WTC11 (cell line): ENCODE measurements at regions not wholly inside any gene's neighbourhood (a gene's known extent, or its start where the extent isn't known, plus 50 kb on each side); places are given as distances from the start of the nearest gene placed in this dataset.

Experiments used
- ATAC-seq: fragments of 200-7000 bp; cut with Tn5 transposase; 2 replicates; pipeline ENCODE4 v1.10.0; 2021; ENCODE audit warnings: mild to moderate bottlenecking, moderate library complexity
- CTCF ChIA-PET: fragments of 300-600 bp; sonication (Branson Sonifier 250); formaldehyde crosslinking; loops from one replicate; lab custom pipeline; 2021; ENCODE audit warnings: antibody characterized with exemption; lab: Charles Lee
- POLR2A ChIA-PET: fragments of 350-600 bp; sonication (Branson Sonifier 250); formaldehyde crosslinking; loops from one replicate; lab custom pipeline; 2021; ENCODE audit warnings: antibody characterized with exemption; lab: Charles Lee
- DNase-seq: peaks from one replicate; pipeline ENCODE4 v3.0.0; 2021; ENCODE audit warnings: low spot score
- H3K27ac Mint-ChIP-seq: 2 replicates; pipeline ENCODE4 v1.8.0; 2021; ENCODE audit warnings: mixed read lengths
- H3K27me3 Mint-ChIP-seq: 2 replicates; pipeline ENCODE4 v1.8.0; 2021; ENCODE audit warnings: low read depth, mild to moderate bottlenecking, moderate library complexity, mixed read lengths
- H3K36me3 Mint-ChIP-seq: 2 replicates; pipeline ENCODE4 v1.8.0; 2021; ENCODE audit warnings: mixed read lengths
- H3K4me1 Mint-ChIP-seq: 2 replicates; pipeline ENCODE4 v1.8.0; 2022; ENCODE audit warnings: mixed read lengths
- H3K4me3 Mint-ChIP-seq: 2 replicates; pipeline ENCODE4 v1.8.0; 2021; ENCODE audit warnings: mild to moderate bottlenecking, moderate library complexity, mixed read lengths
- H3K9me3 Mint-ChIP-seq: 2 replicates; pipeline ENCODE4 v1.8.0; 2021; ENCODE audit warnings: mixed read lengths
- CREM ChIP-seq: sonication (generic); formaldehyde crosslinking; IDR thresholded peaks from 2 replicates; pipeline ENCODE4 v1.8.1; 2022; ENCODE audit warnings: mild to moderate bottlenecking, missing genetic modification reagents, moderate library complexity
- EMX1 ChIP-seq: fragments of 250-450 bp; sonication (Bioruptor Pico); IDR thresholded peaks from 2 replicates; pipeline ENCODE4 v1.8.0; 2021; ENCODE audit warnings: mild to moderate bottlenecking
- HMGA2 ChIP-seq: fragments of 250-450 bp; sonication (Bioruptor Pico); IDR thresholded peaks from 2 replicates; pipeline ENCODE4 v1.4.0; 2021; ENCODE audit warnings: mild to moderate bottlenecking, moderate library complexity
- MXD4 ChIP-seq: fragments of 250-450 bp; sonication (Bioruptor Pico); IDR thresholded peaks from 2 replicates; pipeline ENCODE4 v1.8.0; 2021; ENCODE audit warnings: mild to moderate bottlenecking, moderate library complexity, borderline replicate concordance
- ZNF121 ChIP-seq: sonication (generic); formaldehyde crosslinking; IDR thresholded peaks from 2 replicates; pipeline ENCODE4 v1.8.0; 2023; ENCODE audit warnings: missing genetic modification reagents
- ZNF423 ChIP-seq: fragments of 250-450 bp; sonication (Bioruptor Pico); IDR thresholded peaks from 2 replicates; pipeline ENCODE4 v2.1.2; 2022; ENCODE audit warnings: mild to moderate bottlenecking, moderate library complexity
- TF ChIP-seq, protein P1 (sequence below): sonication (generic); formaldehyde crosslinking; IDR thresholded peaks from 2 replicates; pipeline ENCODE4 v1.8.0; 2023; ENCODE audit warnings: missing genetic modification reagents
- TF ChIP-seq, protein P2 (sequence below): sonication (generic); formaldehyde crosslinking; IDR thresholded peaks from 2 replicates; pipeline ENCODE4 v1.8.1; 2023; ENCODE audit warnings: mild to moderate bottlenecking, missing genetic modification reagents
- TF ChIP-seq, protein P3 (sequence below): fragments of 250-450 bp; sonication (Bioruptor Pico); IDR thresholded peaks from 2 replicates; pipeline ENCODE4 v1.9.0; 2021; ENCODE audit warnings: mild to moderate bottlenecking
- TF ChIP-seq, protein P4 (sequence below): sonication (generic); formaldehyde crosslinking; IDR thresholded peaks from 2 replicates; pipeline ENCODE4 v1.8.1; 2022; ENCODE audit warnings: mild to moderate bottlenecking, moderate library complexity, missing genetic modification reagents
- TF ChIP-seq, protein P5 (sequence below): fragments of 250-450 bp; sonication (Bioruptor Pico); IDR thresholded peaks from 2 replicates; pipeline ENCODE4 v1.9.0; 2021; ENCODE audit warnings: mild to moderate bottlenecking
- TF ChIP-seq, protein P6 (sequence below): sonication (generic); formaldehyde crosslinking; IDR thresholded peaks from 2 replicates; pipeline ENCODE4 v1.8.0; 2023; ENCODE audit warnings: mild to moderate bottlenecking, missing genetic modification reagents
- TF ChIP-seq, protein P7 (sequence below): sonication (generic); formaldehyde crosslinking; IDR thresholded peaks from 2 replicates; pipeline ENCODE4 v1.8.1; 2022; ENCODE audit warnings: missing genetic modification reagents, borderline replicate concordance
- TF ChIP-seq, protein P8 (sequence below): sonication (generic); formaldehyde crosslinking; IDR thresholded peaks from 2 replicates; pipeline ENCODE4 v1.8.1; 2023; ENCODE audit warnings: mild to moderate bottlenecking, missing genetic modification reagents, moderate library complexity
- TF ChIP-seq, protein P9 (sequence below): sonication (generic); formaldehyde crosslinking; IDR thresholded peaks from 2 replicates; pipeline ENCODE4 v1.8.1; 2022; ENCODE audit warnings: mild to moderate bottlenecking, missing genetic modification reagents, moderate library complexity, borderline replicate concordance

DNA sequence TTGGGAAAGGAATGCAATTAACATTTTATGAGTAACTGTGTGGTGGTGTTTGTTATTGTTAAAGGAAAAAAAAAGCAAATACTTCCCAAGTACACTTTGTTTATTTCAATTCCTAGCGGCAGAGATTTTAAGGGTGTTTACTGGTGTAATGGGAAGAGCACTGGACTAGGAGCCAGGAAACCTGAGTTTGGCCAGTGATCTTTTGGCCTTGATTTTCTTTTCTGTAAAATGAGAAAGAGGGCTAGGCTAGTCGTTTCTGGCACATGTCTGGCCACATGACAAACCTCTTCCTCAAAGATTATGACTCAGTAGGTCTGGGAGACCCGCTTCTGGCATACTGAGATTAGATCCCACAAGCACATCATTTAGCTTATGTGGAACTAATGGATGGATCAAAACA is 428.1 kb upstream of the NOX3 start (continued):
- TF ChIP-seq, protein P1, sequence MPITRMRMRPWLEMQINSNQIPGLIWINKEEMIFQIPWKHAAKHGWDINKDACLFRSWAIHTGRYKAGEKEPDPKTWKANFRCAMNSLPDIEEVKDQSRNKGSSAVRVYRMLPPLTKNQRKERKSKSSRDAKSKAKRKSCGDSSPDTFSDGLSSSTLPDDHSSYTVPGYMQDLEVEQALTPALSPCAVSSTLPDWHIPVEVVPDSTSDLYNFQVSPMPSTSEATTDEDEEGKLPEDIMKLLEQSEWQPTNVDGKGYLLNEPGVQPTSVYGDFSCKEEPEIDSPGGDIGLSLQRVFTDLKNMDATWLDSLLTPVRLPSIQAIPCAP = no peak
- TF ChIP-seq, protein P2, sequence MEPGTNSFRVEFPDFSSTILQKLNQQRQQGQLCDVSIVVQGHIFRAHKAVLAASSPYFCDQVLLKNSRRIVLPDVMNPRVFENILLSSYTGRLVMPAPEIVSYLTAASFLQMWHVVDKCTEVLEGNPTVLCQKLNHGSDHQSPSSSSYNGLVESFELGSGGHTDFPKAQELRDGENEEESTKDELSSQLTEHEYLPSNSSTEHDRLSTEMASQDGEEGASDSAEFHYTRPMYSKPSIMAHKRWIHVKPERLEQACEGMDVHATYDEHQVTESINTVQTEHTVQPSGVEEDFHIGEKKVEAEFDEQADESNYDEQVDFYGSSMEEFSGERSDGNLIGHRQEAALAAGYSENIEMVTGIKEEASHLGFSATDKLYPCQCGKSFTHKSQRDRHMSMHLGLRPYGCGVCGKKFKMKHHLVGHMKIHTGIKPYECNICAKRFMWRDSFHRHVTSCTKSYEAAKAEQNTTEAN (CRISPR knock-in tag) = no peak
- no peak for TF ChIP-seq CREM
- TF ChIP-seq, protein P3, sequence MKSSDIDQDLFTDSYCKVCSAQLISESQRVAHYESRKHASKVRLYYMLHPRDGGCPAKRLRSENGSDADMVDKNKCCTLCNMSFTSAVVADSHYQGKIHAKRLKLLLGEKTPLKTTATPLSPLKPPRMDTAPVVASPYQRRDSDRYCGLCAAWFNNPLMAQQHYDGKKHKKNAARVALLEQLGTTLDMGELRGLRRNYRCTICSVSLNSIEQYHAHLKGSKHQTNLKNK (CRISPR knock-in tag) = no peak
- TF ChIP-seq, protein P4, sequence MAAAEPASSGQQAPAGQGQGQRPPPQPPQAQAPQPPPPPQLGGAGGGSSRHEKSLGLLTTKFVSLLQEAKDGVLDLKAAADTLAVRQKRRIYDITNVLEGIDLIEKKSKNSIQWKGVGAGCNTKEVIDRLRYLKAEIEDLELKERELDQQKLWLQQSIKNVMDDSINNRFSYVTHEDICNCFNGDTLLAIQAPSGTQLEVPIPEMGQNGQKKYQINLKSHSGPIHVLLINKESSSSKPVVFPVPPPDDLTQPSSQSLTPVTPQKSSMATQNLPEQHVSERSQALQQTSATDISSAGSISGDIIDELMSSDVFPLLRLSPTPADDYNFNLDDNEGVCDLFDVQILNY = no peak

DNA sequence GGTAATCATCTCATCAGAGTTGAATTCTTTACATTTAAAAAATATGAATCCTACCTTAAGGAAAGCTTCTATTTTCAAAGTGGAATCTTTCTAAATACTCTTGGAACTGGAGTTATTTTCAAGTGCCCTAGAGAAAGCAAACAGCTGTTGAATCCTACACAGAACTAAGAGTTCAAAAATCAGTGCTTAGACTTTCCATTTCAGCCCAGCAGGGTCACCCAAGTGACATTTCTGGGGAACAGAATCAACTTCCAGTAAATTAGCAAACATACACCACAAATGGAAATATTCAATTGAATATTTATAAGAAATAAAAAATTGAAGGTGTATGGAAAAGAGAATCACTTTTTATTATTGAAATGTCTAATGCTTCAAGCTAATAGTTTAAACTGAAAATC is 427.7 kb upstream of the NOX3 start:
- no peaks in the 10 kb centered on the region for H3K27me3 Mint-ChIP-seq
- DNase-seq (no peak), ATAC-seq (no peak)
- no peak overlapping the region for H3K27ac Mint-ChIP-seq
- H3K4me1 Mint-ChIP-seq = peaks cover 33% of the 10 kb centered on the region
- ChIA-PET POLR2A (no interaction called here), CTCF (no interaction called here)
- H3K9me3 Mint-ChIP-seq = no peaks in the 10 kb centered on the region
- TF ChIP-seq, protein P5, sequence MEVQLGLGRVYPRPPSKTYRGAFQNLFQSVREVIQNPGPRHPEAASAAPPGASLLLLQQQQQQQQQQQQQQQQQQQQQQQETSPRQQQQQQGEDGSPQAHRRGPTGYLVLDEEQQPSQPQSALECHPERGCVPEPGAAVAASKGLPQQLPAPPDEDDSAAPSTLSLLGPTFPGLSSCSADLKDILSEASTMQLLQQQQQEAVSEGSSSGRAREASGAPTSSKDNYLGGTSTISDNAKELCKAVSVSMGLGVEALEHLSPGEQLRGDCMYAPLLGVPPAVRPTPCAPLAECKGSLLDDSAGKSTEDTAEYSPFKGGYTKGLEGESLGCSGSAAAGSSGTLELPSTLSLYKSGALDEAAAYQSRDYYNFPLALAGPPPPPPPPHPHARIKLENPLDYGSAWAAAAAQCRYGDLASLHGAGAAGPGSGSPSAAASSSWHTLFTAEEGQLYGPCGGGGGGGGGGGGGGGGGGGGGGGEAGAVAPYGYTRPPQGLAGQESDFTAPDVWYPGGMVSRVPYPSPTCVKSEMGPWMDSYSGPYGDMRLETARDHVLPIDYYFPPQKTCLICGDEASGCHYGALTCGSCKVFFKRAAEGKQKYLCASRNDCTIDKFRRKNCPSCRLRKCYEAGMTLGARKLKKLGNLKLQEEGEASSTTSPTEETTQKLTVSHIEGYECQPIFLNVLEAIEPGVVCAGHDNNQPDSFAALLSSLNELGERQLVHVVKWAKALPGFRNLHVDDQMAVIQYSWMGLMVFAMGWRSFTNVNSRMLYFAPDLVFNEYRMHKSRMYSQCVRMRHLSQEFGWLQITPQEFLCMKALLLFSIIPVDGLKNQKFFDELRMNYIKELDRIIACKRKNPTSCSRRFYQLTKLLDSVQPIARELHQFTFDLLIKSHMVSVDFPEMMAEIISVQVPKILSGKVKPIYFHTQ (CRISPR knock-in tag) = no peak
- TF ChIP-seq ZNF423 (CRISPR knock-in tag) = no peak
- TF ChIP-seq, protein P6, sequence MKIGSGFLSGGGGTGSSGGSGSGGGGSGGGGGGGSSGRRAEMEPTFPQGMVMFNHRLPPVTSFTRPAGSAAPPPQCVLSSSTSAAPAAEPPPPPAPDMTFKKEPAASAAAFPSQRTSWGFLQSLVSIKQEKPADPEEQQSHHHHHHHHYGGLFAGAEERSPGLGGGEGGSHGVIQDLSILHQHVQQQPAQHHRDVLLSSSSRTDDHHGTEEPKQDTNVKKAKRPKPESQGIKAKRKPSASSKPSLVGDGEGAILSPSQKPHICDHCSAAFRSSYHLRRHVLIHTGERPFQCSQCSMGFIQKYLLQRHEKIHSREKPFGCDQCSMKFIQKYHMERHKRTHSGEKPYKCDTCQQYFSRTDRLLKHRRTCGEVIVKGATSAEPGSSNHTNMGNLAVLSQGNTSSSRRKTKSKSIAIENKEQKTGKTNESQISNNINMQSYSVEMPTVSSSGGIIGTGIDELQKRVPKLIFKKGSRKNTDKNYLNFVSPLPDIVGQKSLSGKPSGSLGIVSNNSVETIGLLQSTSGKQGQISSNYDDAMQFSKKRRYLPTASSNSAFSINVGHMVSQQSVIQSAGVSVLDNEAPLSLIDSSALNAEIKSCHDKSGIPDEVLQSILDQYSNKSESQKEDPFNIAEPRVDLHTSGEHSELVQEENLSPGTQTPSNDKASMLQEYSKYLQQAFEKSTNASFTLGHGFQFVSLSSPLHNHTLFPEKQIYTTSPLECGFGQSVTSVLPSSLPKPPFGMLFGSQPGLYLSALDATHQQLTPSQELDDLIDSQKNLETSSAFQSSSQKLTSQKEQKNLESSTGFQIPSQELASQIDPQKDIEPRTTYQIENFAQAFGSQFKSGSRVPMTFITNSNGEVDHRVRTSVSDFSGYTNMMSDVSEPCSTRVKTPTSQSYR (CRISPR knock-in tag) = no peak
- TF ChIP-seq ZNF121 (CRISPR knock-in tag) = no peak
- no peak for TF ChIP-seq HMGA2 (CRISPR knock-in tag)
- no peak for TF ChIP-seq MXD4
- TF ChIP-seq, protein P7, sequence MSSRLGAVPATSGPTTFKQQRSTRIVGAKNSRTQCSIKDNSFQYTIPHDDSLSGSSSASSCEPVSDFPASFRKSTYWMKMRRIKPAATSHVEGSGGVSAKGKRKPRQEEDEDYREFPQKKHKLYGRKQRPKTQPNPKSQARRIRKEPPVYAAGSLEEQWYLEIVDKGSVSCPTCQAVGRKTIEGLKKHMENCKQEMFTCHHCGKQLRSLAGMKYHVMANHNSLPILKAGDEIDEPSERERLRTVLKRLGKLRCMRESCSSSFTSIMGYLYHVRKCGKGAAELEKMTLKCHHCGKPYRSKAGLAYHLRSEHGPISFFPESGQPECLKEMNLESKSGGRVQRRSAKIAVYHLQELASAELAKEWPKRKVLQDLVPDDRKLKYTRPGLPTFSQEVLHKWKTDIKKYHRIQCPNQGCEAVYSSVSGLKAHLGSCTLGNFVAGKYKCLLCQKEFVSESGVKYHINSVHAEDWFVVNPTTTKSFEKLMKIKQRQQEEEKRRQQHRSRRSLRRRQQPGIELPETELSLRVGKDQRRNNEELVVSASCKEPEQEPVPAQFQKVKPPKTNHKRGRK (CRISPR knock-in tag) = no peak
- TF ChIP-seq, protein P8, sequence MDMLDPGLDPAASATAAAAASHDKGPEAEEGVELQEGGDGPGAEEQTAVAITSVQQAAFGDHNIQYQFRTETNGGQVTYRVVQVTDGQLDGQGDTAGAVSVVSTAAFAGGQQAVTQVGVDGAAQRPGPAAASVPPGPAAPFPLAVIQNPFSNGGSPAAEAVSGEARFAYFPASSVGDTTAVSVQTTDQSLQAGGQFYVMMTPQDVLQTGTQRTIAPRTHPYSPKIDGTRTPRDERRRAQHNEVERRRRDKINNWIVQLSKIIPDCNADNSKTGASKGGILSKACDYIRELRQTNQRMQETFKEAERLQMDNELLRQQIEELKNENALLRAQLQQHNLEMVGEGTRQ (CRISPR knock-in tag) = no peak
- TF ChIP-seq, protein P1 = no peak
- no peak for TF ChIP-seq EMX1
- TF ChIP-seq, protein P9, sequence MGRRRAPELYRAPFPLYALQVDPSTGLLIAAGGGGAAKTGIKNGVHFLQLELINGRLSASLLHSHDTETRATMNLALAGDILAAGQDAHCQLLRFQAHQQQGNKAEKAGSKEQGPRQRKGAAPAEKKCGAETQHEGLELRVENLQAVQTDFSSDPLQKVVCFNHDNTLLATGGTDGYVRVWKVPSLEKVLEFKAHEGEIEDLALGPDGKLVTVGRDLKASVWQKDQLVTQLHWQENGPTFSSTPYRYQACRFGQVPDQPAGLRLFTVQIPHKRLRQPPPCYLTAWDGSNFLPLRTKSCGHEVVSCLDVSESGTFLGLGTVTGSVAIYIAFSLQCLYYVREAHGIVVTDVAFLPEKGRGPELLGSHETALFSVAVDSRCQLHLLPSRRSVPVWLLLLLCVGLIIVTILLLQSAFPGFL (CRISPR knock-in tag) = no peak
- H3K4me3 Mint-ChIP-seq = no peak overlapping the region
- H3K36me3 Mint-ChIP-seq = no peaks in the 10 kb centered on the region
